Stimulated activated CD8-positive, alpha-beta memory T cell treated with anti-CD3 and anti-CD28 coated beads, Interleukin-15, amount 100 ng/mL, for 48 hours (primary cell): ENCODE measurements at regions not wholly inside any gene's neighbourhood (a gene's known extent, or its start where the extent isn't known, plus 50 kb on each side); places are given as distances from the start of the nearest gene placed in this dataset.
A peak's percentile ranks its signal among the peaks of the same experiment; 100 is the strongest.

Experiments used
- DNase-seq, 2 donors: peaks; one replicate each; pipeline ENCODE4 v3.0.0-alpha.2; 2020; ENCODE audit warnings: low read depth in 2 of 2

GRCh38 chr2:234307322-234307961, 189.4 kb downstream of the ARL4C start:
- DNase-seq, result no peak

DNA sequence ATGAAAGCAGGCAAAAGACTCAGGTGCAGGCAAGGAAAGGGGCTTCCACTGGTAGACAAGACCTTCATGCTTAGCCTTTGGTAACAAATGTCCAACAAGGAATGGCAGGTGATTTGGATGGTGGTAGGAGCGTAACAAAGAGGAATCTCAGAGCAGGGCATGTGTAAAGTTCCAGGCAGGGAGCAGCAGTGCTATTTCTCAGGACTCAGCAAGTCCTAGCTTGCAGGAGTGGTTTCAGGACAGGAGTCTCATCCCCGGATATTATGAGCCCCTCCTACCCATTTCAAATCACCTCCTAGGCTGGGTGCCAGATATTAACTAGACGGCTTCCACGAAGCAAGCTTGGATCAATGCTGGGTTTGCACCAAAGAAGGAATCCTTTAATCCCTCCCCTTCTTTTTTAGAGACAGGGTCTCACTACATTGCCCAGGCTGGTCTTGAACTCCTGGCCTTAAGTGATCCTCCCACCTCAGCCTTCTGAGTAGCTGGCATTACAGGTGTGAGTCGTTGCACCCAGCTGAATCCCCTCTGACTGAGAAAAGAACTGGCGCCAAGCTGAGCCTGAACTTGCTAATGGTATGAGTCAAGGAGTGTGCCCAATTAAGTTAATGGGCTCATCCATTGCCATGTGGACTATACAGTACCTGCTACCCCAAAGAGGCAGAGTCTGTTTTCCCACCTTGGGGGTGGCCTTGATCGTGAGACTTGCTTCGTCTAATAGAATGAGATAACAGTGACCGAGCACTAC, 190.3 kb downstream of the ARL4C start:
- no peak for DNase-seq

GRCh38 chr2:234305846-234306245, 191.0 kb downstream of the ARL4C start:
- no peak for DNase-seq

DNA sequence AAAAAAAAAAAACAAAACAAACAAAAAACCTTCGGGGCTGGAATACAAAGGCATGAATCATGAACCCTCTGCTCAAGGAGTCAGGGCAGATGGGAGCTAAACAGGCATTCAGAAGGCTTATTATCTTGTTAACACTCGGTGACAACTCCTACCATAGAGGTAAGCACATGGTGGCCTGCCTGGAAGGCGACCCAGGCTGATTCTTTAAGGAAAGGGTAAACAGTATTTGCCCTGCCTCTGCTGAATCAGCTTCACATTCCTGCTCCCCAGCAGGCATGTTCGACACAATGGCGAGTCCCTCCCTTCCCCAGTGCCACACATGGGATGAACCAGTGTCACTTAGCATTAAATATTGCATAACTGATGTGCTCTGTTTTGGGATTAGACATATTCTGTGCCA, 191.9 kb downstream of the ARL4C start:
- DNase-seq, result no peak

DNA sequence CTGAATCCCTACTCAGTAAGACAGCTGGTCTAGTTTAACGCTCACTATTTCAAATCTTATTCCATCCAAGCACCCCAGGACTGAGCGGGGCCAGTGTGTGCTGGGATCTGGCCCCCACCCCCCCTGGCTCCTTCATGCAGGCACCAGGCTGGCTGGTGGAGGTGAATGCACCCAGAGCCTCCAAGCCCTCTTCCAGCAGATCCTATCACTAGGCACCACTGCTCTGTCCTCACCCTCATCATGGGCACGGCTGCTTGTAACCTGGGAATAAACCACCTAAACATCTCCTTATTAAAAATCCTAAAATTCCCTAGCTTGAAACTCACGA, 194.3 kb downstream of the ARL4C start:
- DNase-seq, result no peak

DNA sequence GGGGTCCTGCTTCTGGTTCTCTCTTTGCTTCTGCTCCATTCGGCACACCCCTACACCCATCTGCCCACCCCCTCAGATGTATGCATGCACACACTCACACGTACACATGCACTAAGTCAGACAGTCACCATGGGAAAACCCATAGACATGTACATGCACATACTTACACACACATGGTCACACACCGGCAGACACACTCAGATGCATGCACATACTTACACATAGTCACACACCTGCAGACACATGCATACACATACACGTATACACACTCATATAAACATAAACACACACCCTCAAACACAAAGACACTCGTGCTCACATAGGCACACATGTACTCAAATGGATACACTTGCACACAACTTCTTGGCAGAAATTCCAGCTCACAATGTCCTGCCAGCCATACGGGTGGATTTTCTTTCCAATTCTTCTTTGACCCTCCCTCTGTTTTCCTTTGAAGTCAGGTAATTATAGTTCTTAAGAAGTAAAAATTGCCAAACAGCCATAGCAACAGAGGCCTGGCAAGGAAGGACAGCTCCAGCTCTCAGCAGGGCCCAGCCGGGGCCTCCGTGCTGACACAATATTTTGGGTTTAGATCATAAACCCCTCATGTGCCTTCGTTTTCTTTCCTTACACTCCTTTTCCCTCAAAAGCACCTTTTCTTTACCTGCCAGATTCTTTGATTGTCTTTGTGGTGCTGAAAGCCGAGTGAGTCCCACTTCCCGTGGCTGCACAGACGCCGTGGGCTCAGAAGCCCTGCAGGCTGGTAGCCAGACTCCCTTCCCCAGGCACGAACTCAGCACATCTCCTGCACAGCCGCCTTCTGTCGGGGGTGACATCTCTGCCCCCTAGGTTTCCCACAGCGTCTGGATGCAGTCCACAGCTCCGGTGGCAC, 195.7 kb downstream of the ARL4C start:
- DNase-seq, result no peak

GRCh38 chr2:234300391-234300925, 196.4 kb downstream of the ARL4C start:
- no peak for DNase-seq

- no peak for DNase-seq
Observed at GRCh38 chr2:234298918-234299317, 198.0 kb downstream of the ARL4C start.

DNA sequence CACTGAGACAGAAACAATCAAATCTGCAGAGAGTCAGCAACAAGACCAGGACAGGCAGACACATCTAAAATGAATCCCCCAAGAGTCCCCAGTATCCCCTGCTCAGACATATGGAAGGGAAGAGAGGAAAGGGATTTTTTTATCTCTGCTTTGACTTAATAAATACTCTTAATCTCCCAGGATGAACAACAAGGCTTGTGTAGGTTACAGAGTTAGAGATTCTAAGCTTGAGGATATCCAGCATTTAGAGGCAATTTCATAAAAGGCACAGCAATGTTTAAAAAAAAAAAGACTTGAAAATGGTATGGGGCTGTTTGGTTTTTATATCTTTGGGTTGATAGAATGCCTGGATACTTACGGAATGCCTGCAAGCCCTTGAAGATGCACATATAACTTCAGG, 199.9 kb downstream of the ARL4C start:
- no peak for DNase-seq

DNA sequence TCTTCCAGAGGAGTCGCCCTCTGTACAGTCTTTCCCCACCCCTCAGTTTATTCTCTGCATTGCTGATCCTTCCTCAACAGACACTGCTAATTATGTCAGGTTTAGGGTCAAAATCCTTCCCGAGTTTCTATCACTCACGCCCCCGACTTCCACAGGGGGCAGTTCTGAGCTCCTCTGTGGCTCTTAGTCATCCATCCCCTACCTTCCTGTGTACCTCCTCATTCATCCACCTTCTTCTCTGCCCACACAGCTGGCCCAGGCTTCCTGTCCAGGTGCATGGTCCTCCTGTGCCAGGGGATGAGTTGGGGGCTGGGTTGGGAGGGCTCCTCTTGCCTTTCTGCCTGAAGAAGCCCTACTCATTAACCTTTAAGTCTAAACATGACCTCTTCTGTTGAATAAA, 202.9 kb downstream of the ARL4C start:
- DNase-seq, result no peak

DNA sequence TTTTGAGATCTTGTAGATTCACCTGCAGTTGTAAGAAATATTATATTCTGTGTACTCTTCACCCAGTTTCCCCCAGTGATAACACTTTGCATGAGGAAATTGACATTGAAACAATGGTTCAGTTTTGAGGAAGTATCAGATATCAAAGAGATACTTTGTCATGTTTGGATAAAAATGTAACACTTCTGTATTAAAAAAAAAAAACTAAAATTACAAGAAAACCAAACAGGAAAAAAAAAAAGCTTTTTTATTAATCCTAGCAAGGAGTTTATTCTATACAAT, 204.0 kb downstream of the ARL4C start:
- DNase-seq, result no peak

GRCh38 chr2:234292205-234292961, 204.5 kb downstream of the ARL4C start:
- DNase-seq, result peak; percentile 34 to 52

DNA sequence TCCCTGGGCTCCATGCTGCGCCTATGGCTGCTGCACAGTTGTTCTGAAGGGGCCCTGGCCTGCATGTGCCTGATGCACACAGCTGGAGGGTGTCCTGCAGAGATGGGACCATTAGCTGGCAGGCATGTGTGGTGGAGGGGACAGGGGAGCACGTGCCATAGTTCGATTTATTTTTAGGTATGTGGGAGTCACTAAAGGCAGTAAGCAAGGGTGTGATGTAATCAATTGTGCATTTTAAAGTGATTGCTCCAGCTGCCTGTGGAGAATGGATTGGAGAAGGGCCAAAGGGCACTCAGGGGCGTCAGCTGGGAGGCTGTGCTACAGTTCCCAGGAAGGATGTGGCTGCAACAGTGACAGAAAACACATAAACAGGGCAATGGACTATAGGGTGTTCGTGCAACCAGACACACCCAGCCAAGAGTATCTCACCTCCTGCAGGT, 205.1 kb downstream of the ARL4C start:
- no peak for DNase-seq

DNA sequence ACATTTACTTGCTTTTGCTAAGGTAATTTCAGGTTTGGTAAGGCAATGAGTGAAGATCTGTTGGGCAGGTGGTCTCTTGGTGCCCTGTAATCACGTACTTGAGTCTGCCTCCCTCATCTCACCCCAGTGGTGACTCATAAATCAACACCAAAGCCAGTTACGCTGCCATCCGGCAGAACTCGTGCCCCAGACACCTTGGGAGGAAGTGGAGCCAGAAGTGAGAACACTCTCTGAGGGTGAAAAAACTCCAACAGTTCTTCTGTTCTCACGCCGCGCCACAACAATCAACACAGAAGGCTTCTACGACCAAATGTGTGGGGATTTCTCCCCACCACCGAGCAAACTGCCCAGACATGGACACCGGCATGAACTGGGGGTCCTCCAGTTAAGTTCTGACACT, 206.2 kb downstream of the ARL4C start:
- DNase-seq, result peak; percentile 68 to 74

GRCh38 chr2:234289834-234290590, 206.9 kb downstream of the ARL4C start:
- peak; percentile 38 to 51 for DNase-seq

- DNase-seq, result peak in 1 of 2 donors; percentile 43
Observed at GRCh38 chr2:234288974-234289455, 207.9 kb downstream of the ARL4C start.

DNA sequence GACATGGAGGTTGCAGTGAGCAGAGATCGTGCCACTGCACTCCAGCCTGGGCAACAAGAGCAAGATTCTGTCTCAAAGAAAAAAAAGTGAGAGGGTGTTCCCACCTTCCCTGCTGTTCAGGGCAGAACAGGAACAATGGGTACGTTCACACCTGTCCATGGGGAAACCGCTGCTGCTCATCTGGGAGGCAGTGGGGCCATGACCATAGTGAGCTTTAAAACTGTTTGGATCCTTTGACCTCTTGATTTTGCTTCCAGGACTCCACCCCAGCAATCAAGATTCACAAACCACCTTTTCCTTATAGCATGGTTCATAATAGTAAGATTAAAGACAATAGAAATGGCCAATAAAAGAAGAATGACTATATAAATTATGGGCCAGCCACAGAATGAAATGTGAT, 209.2 kb downstream of the ARL4C start:
- no peak for DNase-seq

- DNase-seq, result no peak
Observed at GRCh38 chr2:234286956-234287355, 209.9 kb downstream of the ARL4C start.

DNA sequence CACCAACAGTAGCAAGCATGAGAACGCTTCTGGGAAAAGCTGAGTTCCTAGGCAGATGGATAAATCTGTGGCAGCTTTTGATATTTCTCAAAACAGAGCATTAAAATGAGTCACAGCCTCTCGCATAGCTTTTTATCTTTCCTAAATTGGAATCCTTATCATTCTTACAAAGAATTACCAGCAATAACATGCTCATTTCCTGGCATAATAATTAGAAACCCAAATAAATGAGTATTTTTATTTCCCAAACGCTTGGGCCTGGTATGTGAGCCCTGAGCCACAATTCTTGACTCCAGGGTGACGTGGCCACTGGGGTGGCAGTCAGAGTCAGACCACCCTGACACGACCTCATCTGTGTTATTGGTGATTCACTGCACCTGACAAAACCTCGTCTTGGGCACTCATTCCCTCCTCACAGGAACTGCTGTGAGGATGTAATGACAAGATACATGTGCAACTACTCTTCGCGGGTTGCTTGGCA, 210.7 kb downstream of the ARL4C start:
- DNase-seq, result peak in 1 of 2 donors; percentile 20

DNA sequence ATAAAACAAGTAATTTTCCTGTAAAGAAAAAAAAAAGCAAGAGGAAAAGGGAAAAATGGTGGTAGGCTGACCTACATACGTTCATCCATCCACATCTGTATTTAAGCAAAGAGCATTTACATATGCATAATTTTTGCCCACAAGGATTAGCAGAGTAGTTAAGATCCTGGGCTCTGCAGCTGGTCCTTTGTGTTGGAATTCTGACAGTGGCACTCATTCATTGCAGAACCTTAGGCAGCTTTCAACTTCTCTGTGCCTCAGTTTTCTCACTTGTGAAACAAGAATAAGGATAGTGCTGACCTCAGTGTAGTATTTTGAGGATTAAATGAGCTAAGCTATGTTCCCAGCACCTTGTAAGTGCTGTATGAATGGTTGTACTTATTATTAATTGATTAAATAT, 211.3 kb downstream of the ARL4C start:
- DNase-seq, result no peak

DNA sequence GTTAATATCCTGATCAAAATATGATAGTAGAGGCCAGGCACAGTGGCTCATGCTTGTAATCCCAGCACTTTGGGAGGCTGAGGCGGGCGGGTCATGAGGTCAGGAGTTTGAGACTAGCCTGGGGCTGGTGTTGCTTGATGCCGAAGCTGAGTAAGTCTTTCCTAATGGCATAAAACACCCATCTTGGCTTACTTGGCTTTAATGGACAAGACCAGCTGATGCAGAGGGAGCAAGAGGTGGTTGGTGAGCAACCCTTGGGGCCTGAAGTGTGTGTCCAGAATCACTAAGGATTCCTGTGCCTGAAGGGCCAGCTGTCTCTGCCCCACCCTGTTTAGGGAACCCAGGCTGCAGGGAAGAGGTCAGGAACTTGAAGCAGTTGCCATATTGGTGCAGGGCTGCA, 217.2 kb downstream of the ARL4C start:
- DNase-seq, result no peak
